ENCODE measurements at regions not wholly inside any gene's neighbourhood (a gene's known extent, or its start where the extent isn't known, plus 50 kb on each side); places are given as distances from the start of the nearest gene placed in this dataset.

GRCh38 chr6:169847141-169847674 lies 95.8 kb downstream of the ERMARD start:
- H3K36me3 ChIP-seq (replicated peaks; ENCODE audit: insufficient read depth, low read depth) = no peaks in the 10 kb centered on the region
- H4K20me1 ChIP-seq (ENCODE audit: insufficient read depth, poor library complexity, severe bottlenecking) = no peaks in the 10 kb centered on the region
- WGBS (ENCODE audit: low lambda C conversion rate, missing lambda C conversion rate) = 72% methylated on average over 11 of the region's 12 CpGs
- no peaks in the 10 kb centered on the region for H3K4me1 ChIP-seq (ENCODE audit: insufficient read depth)
- no peaks in the 10 kb centered on the region for H3K27me3 ChIP-seq
- DNase-seq (ENCODE audit: low spot score) = no peak
- TF ChIP-seq EZH2phosphoT487 (IDR thresholded peaks at IDR 0.05; ENCODE audit: low read depth, severe bottlenecking, unreplicated experiment) = no peak
- no peak for TF ChIP-seq CTCF (IDR thresholded peaks at IDR 0.05; ENCODE audit: poor library complexity)
- TF ChIP-seq EZH2 (IDR thresholded peaks at IDR 0.05; ENCODE audit: borderline replicate concordance) = no peak
- H3K9me2 ChIP-seq (replicated peaks; ENCODE audit: insufficient read depth) = no peaks in the 10 kb centered on the region
- no peak overlapping the region for H3K4me3 ChIP-seq
- no peaks in the 10 kb centered on the region for H3K9me3 ChIP-seq (ENCODE audit: low read depth)
- H2AFZ ChIP-seq = no peak overlapping the region
- no peaks in the 10 kb centered on the region for H3K79me2 ChIP-seq
- no peak overlapping the region for H3K27ac ChIP-seq
- H3K4me2 ChIP-seq = no peak overlapping the region

GRCh38 chr6:169846286-169847056 lies 95.0 kb downstream of the ERMARD start:
- Histone ChIP-seq H3K4me1 (ENCODE audit: insufficient read depth) (no peaks in the 10 kb centered on the region), H3K4me3 (no peak overlapping the region), H3K4me2 (no peak overlapping the region), H3K9me2 (replicated peaks; ENCODE audit: insufficient read depth) (no peaks in the 10 kb centered on the region), H4K20me1 (ENCODE audit: insufficient read depth, poor library complexity, severe bottlenecking) (no peaks in the 10 kb centered on the region), H3K79me2 (no peaks in the 10 kb centered on the region), H3K27ac (no peak overlapping the region), H3K27me3 (no peaks in the 10 kb centered on the region), H3K9me3 (ENCODE audit: low read depth) (no peaks in the 10 kb centered on the region), H3K36me3 (replicated peaks; ENCODE audit: insufficient read depth, low read depth) (no peaks in the 10 kb centered on the region), H2AFZ (no peak overlapping the region)
- no peak for DNase-seq (ENCODE audit: low spot score)
- 91% methylated on average over 17 of the region's 17 CpGs for WGBS (ENCODE audit: low lambda C conversion rate, missing lambda C conversion rate)
- TF ChIP-seq EZH2 (IDR thresholded peaks at IDR 0.05; ENCODE audit: borderline replicate concordance) (no peak), CTCF (IDR thresholded peaks at IDR 0.05; ENCODE audit: poor library complexity) (no peak), EZH2phosphoT487 (IDR thresholded peaks at IDR 0.05; ENCODE audit: low read depth, severe bottlenecking, unreplicated experiment) (no peak)

- H2AFZ ChIP-seq = no peak overlapping the region
- H3K79me2 ChIP-seq = no peaks in the 10 kb centered on the region
- no peaks in the 10 kb centered on the region for H3K9me3 ChIP-seq (ENCODE audit: low read depth)
- no peak overlapping the region for H3K4me2 ChIP-seq
- TF ChIP-seq EZH2phosphoT487 (IDR thresholded peaks at IDR 0.05; ENCODE audit: low read depth, severe bottlenecking, unreplicated experiment) = no peak
- no peak for TF ChIP-seq EZH2 (IDR thresholded peaks at IDR 0.05; ENCODE audit: borderline replicate concordance)
- no peak for TF ChIP-seq CTCF (IDR thresholded peaks at IDR 0.05; ENCODE audit: poor library complexity)
- no peaks in the 10 kb centered on the region for H3K27me3 ChIP-seq
- no peak overlapping the region for H3K4me3 ChIP-seq
- H4K20me1 ChIP-seq (ENCODE audit: insufficient read depth, poor library complexity, severe bottlenecking) = no peaks in the 10 kb centered on the region
- DNase-seq (ENCODE audit: low spot score) = no peak
- no peaks in the 10 kb centered on the region for H3K9me2 ChIP-seq (replicated peaks; ENCODE audit: insufficient read depth)
- no peaks in the 10 kb centered on the region for H3K4me1 ChIP-seq (ENCODE audit: insufficient read depth)
- 90% methylated on average over 24 of the region's 24 CpGs for WGBS (ENCODE audit: low lambda C conversion rate, missing lambda C conversion rate)
- H3K36me3 ChIP-seq (replicated peaks; ENCODE audit: insufficient read depth, low read depth) = no peaks in the 10 kb centered on the region
- no peak overlapping the region for H3K27ac ChIP-seq
Measured at GRCh38 chr6:169845426-169846285, 94.2 kb downstream of the ERMARD start.
